ENCODE measurements at regions not wholly inside any gene's neighbourhood (a gene's known extent, or its start where the extent isn't known, plus 50 kb on each side); places are given as distances from the start of the nearest gene placed in this dataset.

GRCh38 chr20:42020316-42020715 is 402.1 kb upstream of the CHD6 start:
- no peaks in the 10 kb centered on the region for H3K36me3 ChIP-seq (ENCODE audit: control insufficient read depth in 2 of 2, insufficient read depth in 2 of 2, low read length in 1 of 2)
- H3K27ac ChIP-seq (ENCODE audit: control insufficient read depth, insufficient read depth) = no peak overlapping the region
- H3K9me3 ChIP-seq (replicated peaks; ENCODE audit: control insufficient read depth, insufficient read depth, low read length) = no peaks in the 10 kb centered on the region
- BruUV-seq (replicated peaks) = no TSS peak
- ATAC-seq (no peak), DNase-seq (ENCODE audit: low read depth, low spot score) (no peak), FAIRE-seq (no peak)
- H3K79me2 ChIP-seq (ENCODE audit: control insufficient read depth, insufficient read depth, low read length) = no peaks in the 10 kb centered on the region
- 9% methylated on average over 4 of the region's 4 CpGs for WGBS (ENCODE audit: insufficient coverage, insufficient replicate concordance, low lambda C conversion rate, missing lambda C conversion rate)
- H3K4me3 ChIP-seq = no peak overlapping the region
- CTCF ChIA-PET = no interaction called here
- no peaks in the 10 kb centered on the region for H4K20me1 ChIP-seq (ENCODE audit: control insufficient read depth, insufficient read depth)
- no peaks in the 10 kb centered on the region for H3K27me3 ChIP-seq (replicated peaks in 1 of 2; ENCODE audit: control insufficient read depth in 2 of 2, insufficient read depth in 2 of 2, low read length in 1 of 2)
- no peak overlapping the region for H3K4me2 ChIP-seq (ENCODE audit: control insufficient read depth, insufficient read depth)
- TF ChIP-seq CHD4 (IDR thresholded peaks at IDR 0.05) = no peak
- no peak for TF ChIP-seq CBX3 (IDR thresholded peaks at IDR 0.05; ENCODE audit: borderline replicate concordance, low read depth)
- TF ChIP-seq WRNIP1 (IDR thresholded peaks at IDR 0.05; ENCODE audit: borderline replicate concordance, low read depth, low read length) = no peak
- no peak for TF ChIP-seq PKNOX1 (IDR thresholded peaks at IDR 0.05)
- TF ChIP-seq ZSCAN29 (IDR thresholded peaks at IDR 0.05) = no peak
- TF ChIP-seq CEBPZ (IDR thresholded peaks at IDR 0.05; ENCODE audit: low read depth, low read length) = no peak
- no peak for TF ChIP-seq RBBP5 (conservative IDR thresholded peaks at IDR 0.05)
- TF ChIP-seq, protein P1, sequence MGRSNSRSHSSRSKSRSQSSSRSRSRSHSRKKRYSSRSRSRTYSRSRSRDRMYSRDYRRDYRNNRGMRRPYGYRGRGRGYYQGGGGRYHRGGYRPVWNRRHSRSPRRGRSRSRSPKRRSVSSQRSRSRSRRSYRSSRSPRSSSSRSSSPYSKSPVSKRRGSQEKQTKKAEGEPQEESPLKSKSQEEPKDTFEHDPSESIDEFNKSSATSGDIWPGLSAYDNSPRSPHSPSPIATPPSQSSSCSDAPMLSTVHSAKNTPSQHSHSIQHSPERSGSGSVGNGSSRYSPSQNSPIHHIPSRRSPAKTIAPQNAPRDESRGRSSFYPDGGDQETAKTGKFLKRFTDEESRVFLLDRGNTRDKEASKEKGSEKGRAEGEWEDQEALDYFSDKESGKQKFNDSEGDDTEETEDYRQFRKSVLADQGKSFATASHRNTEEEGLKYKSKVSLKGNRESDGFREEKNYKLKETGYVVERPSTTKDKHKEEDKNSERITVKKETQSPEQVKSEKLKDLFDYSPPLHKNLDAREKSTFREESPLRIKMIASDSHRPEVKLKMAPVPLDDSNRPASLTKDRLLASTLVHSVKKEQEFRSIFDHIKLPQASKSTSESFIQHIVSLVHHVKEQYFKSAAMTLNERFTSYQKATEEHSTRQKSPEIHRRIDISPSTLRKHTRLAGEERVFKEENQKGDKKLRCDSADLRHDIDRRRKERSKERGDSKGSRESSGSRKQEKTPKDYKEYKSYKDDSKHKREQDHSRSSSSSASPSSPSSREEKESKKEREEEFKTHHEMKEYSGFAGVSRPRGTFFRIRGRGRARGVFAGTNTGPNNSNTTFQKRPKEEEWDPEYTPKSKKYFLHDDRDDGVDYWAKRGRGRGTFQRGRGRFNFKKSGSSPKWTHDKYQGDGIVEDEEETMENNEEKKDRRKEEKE (IDR thresholded peaks at IDR 0.05) = no peak
- no peak for TF ChIP-seq POLR2AphosphoS2 (IDR thresholded peaks at IDR 0.05; ENCODE audit: low read depth, low read length)
- TF ChIP-seq SIX5 (IDR thresholded peaks at IDR 0.05; ENCODE audit: low read depth, low read length, severe bottlenecking) = no peak
- TF ChIP-seq POU2F2 (IDR thresholded peaks at IDR 0.05; ENCODE audit: borderline replicate concordance, low read depth, low read length) = no peak
- no peak for TF ChIP-seq SUPT20H (IDR thresholded peaks at IDR 0.05; ENCODE audit: borderline replicate concordance, control insufficient read depth, low read depth, low read length)
- no peak for TF ChIP-seq CBFB (IDR thresholded peaks at IDR 0.05; ENCODE audit: low read depth)
- TF ChIP-seq STAT3 (IDR thresholded peaks at IDR 0.05; ENCODE audit: low read depth, low read length) = no peak
- TF ChIP-seq MEF2A (IDR thresholded peaks at IDR 0.05; ENCODE audit: insufficient read depth, low read depth, low read length) = no peak
- TF ChIP-seq NFYA (IDR thresholded peaks at IDR 0.05; ENCODE audit: borderline replicate concordance, low read depth, low read length) = no peak
- TF ChIP-seq RFX5 (IDR thresholded peaks at IDR 0.05; ENCODE audit: low read depth, low read length) = no peak
- TF ChIP-seq PAX8 (IDR thresholded peaks at IDR 0.05) = no peak
- no peak for TF ChIP-seq CBX5 (IDR thresholded peaks at IDR 0.05; ENCODE audit: low read depth)
- intact Hi-C loops (cut with micrococcal nuclease; ENCODE audit: unreplicated experiment) = no loop called here
- in situ Hi-C loops (cut with MboI) = no loop called here
- H3K4me1 ChIP-seq (ENCODE audit: control insufficient read depth, insufficient read depth, low read length) = no peaks in the 10 kb centered on the region
- H3K9ac ChIP-seq (ENCODE audit: control insufficient read depth, insufficient read depth, low read length) = no peak overlapping the region
- SMC1A ChIA-PET (ENCODE audit: uncharacterized antibody, unreplicated experiment) = no interaction called here
- H2AFZ ChIP-seq (ENCODE audit: control insufficient read depth, low read depth, low read length) = no peak overlapping the region
- POLR2A ChIA-PET = no interaction called here
- RAD21 ChIA-PET (ENCODE audit: unreplicated experiment) = no interaction called here
